Left renal pelvis (tissue), 4 donors: ENCODE measurements at regions not wholly inside any gene's neighbourhood (a gene's known extent, or its start where the extent isn't known, plus 50 kb on each side); places are given as distances from the start of the nearest gene placed in this dataset.

Source experiments
- DNase-seq, 4 donors: peaks; one replicate each; pipeline ENCODE4 v3.0.0-alpha.2; 2013; ENCODE audit warnings: low read depth in 4 of 4, low spot score in 3 of 4

GRCh38 chr11:79493555-79494171 is 52.8 kb upstream of the TENM4 start:
- peak; percentile 29 to 57 (median 46) for DNase-seq

- DNase-seq = no peak
Measured at GRCh38 chr11:79492008-79492407, 51.2 kb upstream of the TENM4 start.
